GM12878 (cell line): ENCODE measurements at regions not wholly inside any gene's neighbourhood (a gene's known extent, or its start where the extent isn't known, plus 50 kb on each side); places are given as distances from the start of the nearest gene placed in this dataset.

Experiments used
- ATAC-seq: fragments of 200-7000 bp; cut with Tn5 transposase; 3 replicates; pipeline ENCODE4 v1.9.1; 2020; ENCODE audit warnings: mild to moderate bottlenecking, moderate library complexity
- BruUV-seq: library from RNA; stranded (reverse); fragments of 400-500 nt; replicated peaks from 2 replicates; lab custom pipeline; 2021; lab: Mats Ljungman, UMichigan
- CTCF ChIA-PET: fragments of 300-600 bp; sonication (Branson Sonifier 250); formaldehyde crosslinking; extraction: SDS; loops from one replicate; lab custom pipeline; 2021; ENCODE audit warnings: inconsistent platforms; lab: Yijun Ruan, JAX
- POLR2A ChIA-PET: fragments of 350-600 bp; formaldehyde crosslinking; extraction: SDS; loops from one replicate; lab custom pipeline; 2021; ENCODE audit warnings: inconsistent platforms; lab: Charles Lee
- RAD21 ChIA-PET: fragments of 300-600 bp; sonication (Branson Sonifier 250); formaldehyde crosslinking; loops from one replicate; lab custom pipeline; 2023; ENCODE audit warnings: antibody characterized with exemption; ENCODE audit not compliant: unreplicated experiment; lab: Charles Lee
- SMC1A ChIA-PET: fragments of 300-600 bp; sonication (Branson Sonifier 250); formaldehyde crosslinking; loops from one replicate; lab custom pipeline; 2023; ENCODE audit not compliant: unreplicated experiment, uncharacterized antibody; lab: Charles Lee
- DNase-seq: peaks from one replicate; pipeline ENCODE4 v3.0.0-alpha.2; 2011; ENCODE audit warnings: low read depth, low spot score
- FAIRE-seq: peaks from 3 replicates; lab custom pipeline; 2011; peaks lifted over from hg19 to GRCh38; lab: Jason Lieb, UNC
- H2AFZ ChIP-seq: 2 replicates; pipeline ENCODE4 v1.6.0; 2011; ENCODE audit warnings: low read depth, low read length, control low read depth; ENCODE audit not compliant: control insufficient read depth
- H3K27ac ChIP-seq: 2 replicates; pipeline ENCODE4 v1.5.1; 2011; ENCODE audit warnings: control low read depth; ENCODE audit not compliant: control insufficient read depth, insufficient read depth
- H3K27me3 ChIP-seq, 2 experiments: replicated peaks in 1 of 2; 2 replicates each; pipeline versions ENCODE4 v1.6.0 to v1.6.1; 2011; ENCODE audit warnings: low read length in 1 of 2; ENCODE audit not compliant: control insufficient read depth in 2 of 2, insufficient read depth in 2 of 2
- H3K36me3 ChIP-seq, 2 experiments: 2 replicates each; pipeline ENCODE4 v1.5.1; 2011; ENCODE audit warnings: low read length in 1 of 2; ENCODE audit not compliant: control insufficient read depth in 2 of 2, insufficient read depth in 2 of 2
- H3K4me1 ChIP-seq: 2 replicates; pipeline ENCODE4 v1.6.1; 2011; ENCODE audit warnings: mild to moderate bottlenecking, low read length, moderate library complexity, mixed read lengths; ENCODE audit not compliant: control insufficient read depth, insufficient read depth
- H3K4me2 ChIP-seq: 2 replicates; pipeline ENCODE4 v1.6.0; 2011; ENCODE audit warnings: control low read depth; ENCODE audit not compliant: control insufficient read depth, insufficient read depth
- H3K4me3 ChIP-seq: fragments of 200-600 bp; sonication (generic); 2 replicates; pipeline ENCODE4 v1.5.1; 2016
- H3K79me2 ChIP-seq: 2 replicates; pipeline ENCODE4 v1.6.0; 2011; ENCODE audit warnings: low read length; ENCODE audit not compliant: control insufficient read depth, insufficient read depth
- H3K9ac ChIP-seq: 2 replicates; pipeline ENCODE4 v1.8.0; 2011; ENCODE audit warnings: low read length, control low read depth, mixed read lengths; ENCODE audit not compliant: control insufficient read depth, insufficient read depth
- H3K9me3 ChIP-seq: replicated peaks from 3 replicates; pipeline ENCODE4 v1.5.1; 2011; ENCODE audit warnings: mild to moderate bottlenecking, low read length; ENCODE audit not compliant: control insufficient read depth, insufficient read depth
- H4K20me1 ChIP-seq: 2 replicates; pipeline ENCODE4 v1.6.0; 2011; ENCODE audit not compliant: control insufficient read depth, insufficient read depth
- BCL3 ChIP-seq: IDR thresholded peaks from 2 replicates; pipeline ENCODE4 v1.6.1; 2011; ENCODE audit warnings: borderline replicate concordance, low read depth, mild to moderate bottlenecking, moderate library complexity, low read length; ENCODE audit not compliant: insufficient read depth, poor library complexity, severe bottlenecking
- CBX5 ChIP-seq: sonication (generic); IDR thresholded peaks from 2 replicates; pipeline ENCODE4 v1.6.1; 2016; ENCODE audit warnings: low read depth, moderate library complexity, mild to moderate bottlenecking, inconsistent platforms
- CUX1 ChIP-seq: IDR thresholded peaks from 2 replicates; pipeline ENCODE4 v1.6.1; 2012; ENCODE audit warnings: improper control_type of control experiment, low read depth, low read length; ENCODE audit not compliant: insufficient replicate concordance
- EGR1 ChIP-seq, 2 experiments: IDR thresholded peaks; 1 replicate in 1 of 2; 2 replicates in 1 of 2; pipeline ENCODE4 v1.6.1; 2011 to 2012; ENCODE audit warnings: low read depth in 2 of 2, low read length in 2 of 2, borderline replicate concordance in 1 of 2, mild to moderate bottlenecking in 1 of 2, moderate library complexity in 1 of 2
- HDAC2 ChIP-seq: fragments of 200-600 bp; sonication (generic); IDR thresholded peaks from 2 replicates; pipeline ENCODE4 v1.6.1; 2017
- IRF3 ChIP-seq: fragments of 450-650 bp; IDR thresholded peaks from 2 replicates; pipeline ENCODE4 v1.6.1; 2014; ENCODE audit warnings: mild to moderate bottlenecking
- MYB ChIP-seq: fragments of 150-350 bp; IDR thresholded peaks from 2 replicates; pipeline ENCODE4 v1.6.1; 2014; ENCODE audit warnings: mild to moderate bottlenecking, low read depth, low read length, borderline replicate concordance
- NR2F1 ChIP-seq: fragments of 450-650 bp; conservative IDR thresholded peaks from 2 replicates; pipeline ENCODE4 v1.6.1; 2017; ENCODE audit warnings: mild to moderate bottlenecking
- RB1 ChIP-seq: fragments of 450-650 bp; formaldehyde crosslinking; IDR thresholded peaks from 2 replicates; pipeline ENCODE4 v1.6.1; 2017; ENCODE audit warnings: mild to moderate bottlenecking, borderline replicate concordance
- RFX5 ChIP-seq: IDR thresholded peaks from 2 replicates; pipeline ENCODE4 v1.6.1; 2011; ENCODE audit warnings: low read depth, low read length, improper control_type of control experiment
- SMARCA5 ChIP-seq: fragments of 450-650 bp; IDR thresholded peaks from 2 replicates; pipeline ENCODE4 v1.6.1; 2017; ENCODE audit warnings: mild to moderate bottlenecking
- ZBTB4 ChIP-seq: fragments of 450-650 bp; formaldehyde crosslinking; IDR thresholded peaks from 2 replicates; pipeline ENCODE4 v1.4.0; 2022; ENCODE audit warnings: mild to moderate bottlenecking, moderate library complexity
- WGBS: methylation state at CpG from one replicate; pipeline ENCODE4 v1.1.6; 2016; ENCODE audit warnings: low lambda C conversion rate; ENCODE audit not compliant: insufficient replicate concordance, insufficient coverage; ENCODE audit errors: missing lambda C conversion rate; 5-methylcytosine and 5-hydroxymethylcytosine counted together
- in situ Hi-C: fragments of 300-500 bp; cut with MboI; formaldehyde crosslinking; loops from 9 replicates; pipeline ENCODE4 v1.14.3; 2018; ENCODE audit warnings: mixed read lengths
- intact Hi-C: fragments of 100-400 bp; cut with micrococcal nuclease; formaldehyde crosslinking; loops from one replicate; pipeline ENCODE4 v1.14.2; 2022; ENCODE audit not compliant: unreplicated experiment

- TF ChIP-seq CUX1 = no peak
- TF ChIP-seq, all 136 proteins: peak for 0
These were observed 119.6 kb upstream of the FST start (continued) for GRCh38 chr5:53360811-53361210.

GRCh38 chr5:53361708-53362107, 118.7 kb upstream of the FST start:
- Histone ChIP-seq H3K27ac (no peak overlapping the region), H3K9ac (no peak overlapping the region), H3K9me3 (no peaks in the 10 kb centered on the region), H3K27me3 (no peaks in the 10 kb centered on the region), H3K79me2 (no peaks in the 10 kb centered on the region), H3K4me2 (no peak overlapping the region), H3K36me3 (no peaks in the 10 kb centered on the region), H3K4me3 (no peak overlapping the region), H3K4me1 (no peaks in the 10 kb centered on the region), H4K20me1 (no peaks in the 10 kb centered on the region), H2AFZ (no peak overlapping the region)
- no TSS peak for BruUV-seq
- ChIA-PET RAD21 (no interaction called here), CTCF (no interaction called here), SMC1A (no interaction called here), POLR2A (no interaction called here)
- intact Hi-C loops = no loop called here
- 8% methylated on average over 4 of the region's 4 CpGs for WGBS
- no peak for DNase-seq
- in situ Hi-C loops = no loop called here
- ATAC-seq = no peak
- FAIRE-seq = no peak
- TF ChIP-seq ZBTB4 (CRISPR knock-in tag) (no peak), CBX5 (no peak), NR2F1 (no peak), EGR1 (IDR thresholded peaks at IDR 0.05; ENCODE audit: borderline replicate concordance in 1 of 2, low read depth in 2 of 2, low read length in 2 of 2) (no peak), RB1 (no peak), HDAC2 (no peak), RFX5 (no peak), MYB (no peak), SMARCA5 (no peak), BCL3 (no peak), IRF3 (no peak)
